Omental fat pad (tissue), 3 donors: ENCODE measurements at regions not wholly inside any gene's neighbourhood (a gene's known extent, or its start where the extent isn't known, plus 50 kb on each side); places are given as distances from the start of the nearest gene placed in this dataset.

Experiments
- ATAC-seq: fragments of 150-250 bp; one replicate; pipeline ENCODE4 v1.9.1; 2016; ENCODE audit warnings: mild to moderate bottlenecking, moderate library complexity; ENCODE audit not compliant: low FRiP score
- DNase-seq: peaks from one replicate; pipeline ENCODE4 v3.0.0-alpha.2; 2019; ENCODE audit warnings: low spot score
- TF ChIP-seq, protein P1 (sequence below), 3 donors: fragments of 450-650 bp; IDR thresholded peaks; one replicate each; pipeline ENCODE4 v1.5.1; 2016 to 2017; ENCODE audit warnings: antibody characterized with exemption in 3 of 3, mild to moderate bottlenecking in 3 of 3, moderate library complexity in 2 of 3

DNA sequence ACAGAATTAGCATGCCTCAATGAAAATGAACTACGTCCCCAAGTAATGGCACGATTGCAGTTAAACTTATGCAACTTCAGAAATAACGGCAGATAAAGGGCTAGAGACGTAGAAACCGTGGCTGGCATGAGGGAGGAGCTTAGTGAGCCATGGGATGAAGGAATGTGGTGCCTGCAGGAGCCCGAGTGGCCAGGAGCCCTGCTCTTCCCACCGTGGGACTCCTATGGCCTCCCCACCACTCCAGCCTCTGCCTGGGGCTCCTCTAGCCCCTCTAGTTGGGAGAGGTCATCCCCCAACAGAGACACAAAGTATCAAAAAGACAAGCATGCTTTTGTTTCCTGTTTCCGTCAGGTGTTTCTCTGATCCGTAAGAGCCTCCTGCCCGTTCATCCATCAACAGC, 75.1 kb upstream of the BHLHE23 start:
- ATAC-seq (no peak), DNase-seq (no peak)
- TF ChIP-seq, protein P1, sequence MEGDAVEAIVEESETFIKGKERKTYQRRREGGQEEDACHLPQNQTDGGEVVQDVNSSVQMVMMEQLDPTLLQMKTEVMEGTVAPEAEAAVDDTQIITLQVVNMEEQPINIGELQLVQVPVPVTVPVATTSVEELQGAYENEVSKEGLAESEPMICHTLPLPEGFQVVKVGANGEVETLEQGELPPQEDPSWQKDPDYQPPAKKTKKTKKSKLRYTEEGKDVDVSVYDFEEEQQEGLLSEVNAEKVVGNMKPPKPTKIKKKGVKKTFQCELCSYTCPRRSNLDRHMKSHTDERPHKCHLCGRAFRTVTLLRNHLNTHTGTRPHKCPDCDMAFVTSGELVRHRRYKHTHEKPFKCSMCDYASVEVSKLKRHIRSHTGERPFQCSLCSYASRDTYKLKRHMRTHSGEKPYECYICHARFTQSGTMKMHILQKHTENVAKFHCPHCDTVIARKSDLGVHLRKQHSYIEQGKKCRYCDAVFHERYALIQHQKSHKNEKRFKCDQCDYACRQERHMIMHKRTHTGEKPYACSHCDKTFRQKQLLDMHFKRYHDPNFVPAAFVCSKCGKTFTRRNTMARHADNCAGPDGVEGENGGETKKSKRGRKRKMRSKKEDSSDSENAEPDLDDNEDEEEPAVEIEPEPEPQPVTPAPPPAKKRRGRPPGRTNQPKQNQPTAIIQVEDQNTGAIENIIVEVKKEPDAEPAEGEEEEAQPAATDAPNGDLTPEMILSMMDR (IDR thresholded peaks at IDR 0.05) = no peak

DNA sequence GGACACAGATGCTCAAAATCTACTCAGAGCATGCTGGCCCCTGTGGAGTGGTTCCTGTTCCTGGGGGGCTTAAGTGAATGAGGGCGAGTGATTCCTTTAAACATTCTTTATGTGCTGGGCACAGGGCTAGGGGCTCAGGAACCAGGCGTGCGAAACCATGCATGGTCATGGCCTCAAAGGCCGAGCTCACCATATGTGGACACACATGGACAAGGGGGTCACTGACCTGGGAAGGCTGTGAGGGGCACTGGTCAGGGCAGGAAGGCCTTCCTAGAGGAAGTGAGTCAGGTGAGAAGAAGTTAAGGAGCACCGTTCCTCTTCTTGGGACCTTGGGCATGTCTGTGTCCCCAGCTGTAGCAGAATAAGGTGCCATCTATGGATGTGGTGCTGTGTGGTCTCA, 74.6 kb upstream of the BHLHE23 start:
- TF ChIP-seq, protein P1 (IDR thresholded peaks at IDR 0.05) = no peak
- DNase-seq = no peak
- ATAC-seq = no peak

DNA sequence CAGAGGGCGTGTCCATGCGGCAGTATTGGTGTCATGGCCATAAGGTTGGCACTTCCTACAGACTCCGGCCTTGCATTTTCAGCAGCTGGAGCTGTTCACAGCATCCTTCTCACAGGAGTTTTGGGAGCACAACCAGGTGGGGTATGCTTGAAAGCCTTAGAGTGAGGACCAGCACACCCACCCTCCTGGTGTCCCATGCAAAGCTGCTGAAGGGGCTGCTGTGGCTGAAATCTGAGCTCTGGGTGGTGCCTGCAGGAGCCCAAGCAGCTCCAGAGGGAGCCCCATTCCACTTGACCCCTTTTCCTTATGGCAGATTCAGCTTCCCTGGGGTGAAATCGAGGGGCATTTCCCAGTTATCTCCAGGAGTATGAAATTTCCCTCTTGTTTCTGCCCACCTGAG, 74.0 kb upstream of the BHLHE23 start:
- ATAC-seq (no peak), DNase-seq (no peak)
- TF ChIP-seq, protein P1 (IDR thresholded peaks at IDR 0.05) = no peak

DNA sequence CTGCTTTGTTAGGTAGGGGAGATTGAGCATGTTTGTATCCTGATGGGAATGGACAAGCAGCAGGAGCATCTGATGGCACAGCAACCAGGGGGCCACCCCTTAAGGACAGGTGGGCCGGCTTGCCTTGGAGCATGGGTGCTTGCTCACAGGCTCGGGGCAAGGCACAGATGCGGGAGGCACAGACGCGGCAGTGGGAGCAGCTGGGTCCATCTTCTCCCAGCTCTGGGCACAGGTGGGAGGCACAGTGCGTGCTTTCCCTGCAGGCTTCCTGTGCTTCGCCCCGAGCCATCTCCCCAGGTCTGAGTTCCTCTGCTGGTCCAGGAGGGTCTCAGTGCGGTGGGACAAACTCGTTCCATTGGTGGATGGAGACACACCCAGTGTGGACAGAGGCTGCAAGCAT, 73.6 kb upstream of the BHLHE23 start:
- TF ChIP-seq, protein P1 (IDR thresholded peaks at IDR 0.05) = no peak
- ATAC-seq (no peak), DNase-seq (no peak)

DNA sequence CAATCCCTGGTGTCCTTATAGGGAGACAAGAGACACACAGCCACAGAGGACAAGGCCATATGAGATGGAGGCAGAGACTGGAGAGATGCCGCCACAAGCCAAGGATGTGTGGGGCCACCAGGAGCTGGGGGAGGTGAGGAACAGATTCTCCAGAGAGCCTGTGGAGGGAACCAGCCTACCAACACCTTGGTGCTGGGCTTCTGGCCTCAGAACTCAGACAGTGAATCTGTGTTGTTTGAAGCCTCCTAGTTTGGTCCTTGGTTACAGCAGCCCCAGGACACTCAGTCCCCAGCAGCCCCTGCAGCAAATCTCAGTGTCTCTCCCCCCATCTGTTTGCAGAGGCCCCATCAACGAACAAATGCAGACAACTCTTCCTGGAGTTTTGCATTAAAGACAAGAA, 73.2 kb upstream of the BHLHE23 start:
- no peak for ATAC-seq

DNA sequence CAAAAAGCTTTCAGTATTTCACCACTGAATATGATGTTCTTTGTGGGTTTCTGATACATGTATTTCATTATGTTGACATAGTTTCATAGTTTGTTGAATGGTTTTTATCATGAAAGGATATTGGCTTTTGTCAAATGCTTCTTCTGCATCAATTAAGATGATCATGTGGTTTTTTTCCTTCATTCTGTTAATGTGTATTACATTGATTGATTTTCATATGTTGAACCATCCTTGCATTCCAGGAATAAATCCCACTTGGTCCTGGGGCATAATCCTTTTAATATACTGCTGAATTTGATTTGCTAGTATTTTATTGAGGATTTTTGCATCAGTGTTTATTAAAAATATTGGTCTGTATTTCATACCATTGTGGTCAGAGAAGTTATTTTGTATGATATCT, 70.9 kb upstream of the BHLHE23 start:
- ATAC-seq = no peak
- DNase-seq = no peak
- TF ChIP-seq, protein P1 (IDR thresholded peaks at IDR 0.05) = no peak

More for the DNA sequence above, 73.2 kb upstream of the BHLHE23 start:
- TF ChIP-seq, protein P1 (IDR thresholded peaks at IDR 0.05) = no peak
- DNase-seq = no peak

DNA sequence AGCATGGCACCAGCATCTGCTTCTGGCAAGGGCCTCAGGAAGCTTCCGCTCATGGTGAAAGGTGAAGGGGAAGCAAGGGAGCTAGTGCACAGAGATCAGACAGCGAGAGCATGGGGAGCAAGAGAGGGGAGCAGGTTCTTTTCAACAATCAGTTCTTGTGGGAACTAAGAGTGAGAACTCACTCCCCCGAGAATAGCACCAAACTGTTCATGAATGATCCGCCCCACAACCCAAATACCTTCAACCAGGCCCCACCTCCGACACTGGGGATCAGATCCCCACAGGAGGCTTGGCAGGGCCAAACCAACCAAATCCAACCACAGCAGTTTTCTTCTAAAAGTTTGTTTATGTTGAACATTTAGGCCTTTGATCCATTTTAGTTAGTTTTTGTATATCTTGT, 69.7 kb upstream of the BHLHE23 start:
- no peak for DNase-seq
- no peak for ATAC-seq
- TF ChIP-seq, protein P1 (IDR thresholded peaks at IDR 0.05) = no peak
